Mesenchymal stem cell (in vitro differentiated cells and primary cell): ENCODE measurements at regions not wholly inside any gene's neighbourhood (a gene's known extent, or its start where the extent isn't known, plus 50 kb on each side); places are given as distances from the start of the nearest gene placed in this dataset.

ENCODE experiments used
- DNase-seq: peaks from one replicate; pipeline ENCODE4 v3.0.0-alpha.2; 2013
- H2AFZ ChIP-seq: one replicate; pipeline ENCODE4 v1.6.1; 2013; ENCODE audit warnings: low read depth, mild to moderate bottlenecking, control low read depth, inconsistent platforms, low read length, moderate library complexity
- H2AK5ac ChIP-seq: 2 replicates; pipeline ENCODE4 v1.6.1; 2013; ENCODE audit warnings: low read length, moderate library complexity, mild to moderate bottlenecking, inconsistent platforms; ENCODE audit not compliant: severe bottlenecking
- H2BK120ac ChIP-seq: one replicate; pipeline ENCODE4 v1.6.1; 2013; ENCODE audit warnings: low read depth, mild to moderate bottlenecking, inconsistent platforms, low read length, moderate library complexity
- H2BK12ac ChIP-seq, 2 experiments: one replicate each; pipeline ENCODE4 v1.6.1; 2013; ENCODE audit warnings: inconsistent platforms in 2 of 2, low read length in 2 of 2, mild to moderate bottlenecking in 2 of 2, moderate library complexity in 2 of 2, control low read depth in 1 of 2
- H2BK15ac ChIP-seq: one replicate; pipeline ENCODE4 v1.6.1; 2013; ENCODE audit warnings: mild to moderate bottlenecking, low read depth, inconsistent platforms; ENCODE audit not compliant: poor library complexity, severe bottlenecking
- H2BK5ac ChIP-seq: 2 replicates; pipeline ENCODE4 v1.6.1; 2013; ENCODE audit warnings: low read depth, mild to moderate bottlenecking, low read length, control low read depth, inconsistent platforms; ENCODE audit not compliant: poor library complexity, severe bottlenecking
- H3K14ac ChIP-seq, 2 experiments: one replicate each; pipeline ENCODE4 v1.6.1; 2013; ENCODE audit warnings: inconsistent platforms in 2 of 2, low read length in 2 of 2, control low read depth in 1 of 2, mild to moderate bottlenecking in 1 of 2, moderate library complexity in 1 of 2
- H3K18ac ChIP-seq, 2 experiments: one replicate each; pipeline ENCODE4 v1.6.1; 2013; ENCODE audit warnings: inconsistent platforms in 2 of 2, low read length in 2 of 2, control low read depth in 1 of 2, low read depth in 1 of 2, mild to moderate bottlenecking in 1 of 2
- H3K23ac ChIP-seq, 2 experiments: one replicate each; pipeline ENCODE4 v1.6.1; 2013; ENCODE audit warnings: inconsistent platforms in 2 of 2, low read length in 2 of 2, mild to moderate bottlenecking in 2 of 2, moderate library complexity in 2 of 2, control low read depth in 1 of 2
- H3K27ac ChIP-seq: 2 replicates; pipeline ENCODE4 v1.5.1; 2013; ENCODE audit warnings: mild to moderate bottlenecking, moderate library complexity, low read length, control low read depth, inconsistent platforms; ENCODE audit not compliant: poor library complexity, severe bottlenecking
- H3K27me3 ChIP-seq, 2 experiments: 2 replicates each; pipeline versions ENCODE4 v1.6.1 to v1.7.0; 2013; ENCODE audit warnings: low read length in 2 of 2, mild to moderate bottlenecking in 2 of 2, moderate library complexity in 2 of 2, control low read depth in 1 of 2, inconsistent platforms in 1 of 2; ENCODE audit not compliant: control insufficient read depth in 1 of 2, insufficient read depth in 1 of 2
- H3K36me3 ChIP-seq, 2 experiments: 2 replicates each; pipeline versions ENCODE4 v1.6.1 to v1.7.0; 2013; ENCODE audit warnings: low read length in 2 of 2, control low read depth in 1 of 2, inconsistent platforms in 1 of 2, low read depth in 1 of 2, mild to moderate bottlenecking in 1 of 2; ENCODE audit not compliant: insufficient read depth in 2 of 2, control insufficient read depth in 1 of 2
- H3K4ac ChIP-seq, 2 experiments: one replicate each; pipeline ENCODE4 v1.6.1; 2013; ENCODE audit warnings: inconsistent platforms in 2 of 2, low read length in 2 of 2, mild to moderate bottlenecking in 2 of 2, moderate library complexity in 2 of 2, control low read depth in 1 of 2, low read depth in 1 of 2
- H3K4me1 ChIP-seq: 2 replicates; pipeline ENCODE4 v1.6.1; 2013; ENCODE audit warnings: low read depth, low read length, control low read depth; ENCODE audit not compliant: control insufficient read depth, insufficient read depth
- H3K4me2 ChIP-seq: 2 replicates; pipeline ENCODE4 v1.6.1; 2013; ENCODE audit warnings: low read length, mild to moderate bottlenecking, inconsistent platforms; ENCODE audit not compliant: poor library complexity, severe bottlenecking
- H3K4me3 ChIP-seq, 2 experiments: 2 replicates each; pipeline versions ENCODE4 v1.5.1 to v1.7.0; 2013; ENCODE audit warnings: low read length in 2 of 2, mild to moderate bottlenecking in 2 of 2, control low read depth in 1 of 2, low read depth in 1 of 2; ENCODE audit not compliant: insufficient read depth in 1 of 2
- H3K79me1 ChIP-seq: replicated peaks from 2 replicates; pipeline ENCODE4 v1.6.1; 2013; ENCODE audit warnings: mild to moderate bottlenecking, control low read depth, low read length, inconsistent platforms; ENCODE audit not compliant: poor library complexity, severe bottlenecking
- H3K9ac ChIP-seq: 2 replicates; pipeline ENCODE4 v1.7.0; 2013; ENCODE audit warnings: mild to moderate bottlenecking, low read length, moderate library complexity
- H3K9me3 ChIP-seq: 2 replicates; pipeline ENCODE4 v1.7.0; 2013; ENCODE audit warnings: mild to moderate bottlenecking, low read length; ENCODE audit not compliant: control insufficient read depth
- H4K8ac ChIP-seq: one replicate; pipeline ENCODE4 v1.6.1; 2013; ENCODE audit warnings: inconsistent platforms, mild to moderate bottlenecking, low read length, moderate library complexity
- H4K91ac ChIP-seq: one replicate; pipeline ENCODE4 v1.6.1; 2013; ENCODE audit warnings: mild to moderate bottlenecking, low read length, inconsistent platforms
- WGBS: methylation state at CpG from one replicate; pipeline ENCODE4 v1.1.7; 2013; ENCODE audit warnings: mixed read lengths; 5-methylcytosine and 5-hydroxymethylcytosine counted together

GRCh38 chr15:70196372-70197316, 98.9 kb upstream of the TLE3 start:
- DNase-seq: peak; percentile 87
- H3K23ac ChIP-seq: no peak overlapping the region
- H2AFZ ChIP-seq: no peak overlapping the region
- H3K27me3 ChIP-seq: peaks cover 0 to 56% of the 10 kb centered on the region in 2 experiments
- H3K27ac ChIP-seq: peak overlapping the region; percentile 87
- H4K91ac ChIP-seq: peak overlapping the region; percentile 58
- no peaks in the 10 kb centered on the region for H3K79me1 ChIP-seq
- peaks cover 29% of the 10 kb centered on the region for H3K4me1 ChIP-seq
- peak overlapping the region; percentile 83 to 98 for H2BK12ac ChIP-seq
- WGBS: 53% methylated on average over 21 of the region's 21 CpGs
- no peak overlapping the region for H2BK120ac ChIP-seq
- H2BK5ac ChIP-seq: peak overlapping the region; percentile 74
- H3K14ac ChIP-seq: no peak overlapping the region
- peak overlapping the region; percentile 37 for H2AK5ac ChIP-seq
- H3K36me3 ChIP-seq: no peaks in the 10 kb centered on the region
- H3K4me3 ChIP-seq: no peak overlapping the region
- H3K4me2 ChIP-seq: no peak overlapping the region
- peak overlapping the region; percentile 35 to 78 for H3K4ac ChIP-seq
- H3K9me3 ChIP-seq: peaks cover 9% of the 10 kb centered on the region
- peak overlapping the region; percentile 60 to 79 for H3K18ac ChIP-seq
- peak overlapping the region; percentile 78 for H2BK15ac ChIP-seq
- no peak overlapping the region for H3K9ac ChIP-seq
- H4K8ac ChIP-seq: no peak overlapping the region

DNA sequence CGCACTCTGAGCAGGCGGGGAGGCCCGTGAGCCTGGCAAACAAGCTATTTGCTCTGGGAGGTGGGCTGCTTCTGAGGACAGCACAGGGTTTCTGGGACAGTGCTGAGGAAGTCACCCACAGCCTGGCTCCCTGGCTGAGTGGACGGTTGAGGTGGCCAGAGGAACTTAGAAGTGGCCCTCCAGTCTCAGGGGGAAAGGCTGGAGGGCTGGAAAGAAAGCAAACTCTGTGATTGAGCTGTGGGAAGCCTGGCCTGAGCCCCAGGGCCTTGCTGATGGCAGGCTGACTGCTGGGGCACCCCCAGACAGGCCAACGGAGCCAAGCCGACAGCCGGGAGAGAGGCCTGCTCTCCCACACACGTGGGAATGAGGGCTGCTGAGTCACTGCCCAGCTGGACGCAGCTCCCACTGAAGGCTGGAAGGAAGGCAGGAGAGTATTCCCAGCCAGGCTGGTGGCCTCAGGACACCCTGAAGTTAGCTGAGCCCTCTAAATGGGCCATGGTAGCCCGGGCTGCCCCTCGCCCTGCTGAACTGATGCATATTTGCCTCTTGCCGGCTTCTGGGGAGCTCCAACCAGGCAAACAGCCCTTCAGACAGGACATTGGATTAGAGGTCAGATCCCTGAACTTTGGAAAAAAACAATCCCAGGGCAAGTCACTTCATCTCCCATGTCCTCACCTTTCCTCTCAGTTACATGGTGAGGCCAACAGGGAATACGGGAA, 98.0 kb upstream of the TLE3 start:
- Histone ChIP-seq H3K27me3 (peaks cover 0 to 51% of the 10 kb centered on the region in 2 experiments), H3K14ac (peak overlapping the region in 1 of 2 experiments; percentile 82), H2BK120ac (peak overlapping the region; percentile 68), H3K36me3 (no peaks in the 10 kb centered on the region), H3K18ac (peak overlapping the region; percentile 62 to 97), H3K9me3 (peaks cover 17% of the 10 kb centered on the region), H3K9ac (peak overlapping the region; percentile 41), H2BK15ac (peak overlapping the region; percentile 78), H3K27ac (peak overlapping the region; percentile 87), H2AK5ac (peak overlapping the region; percentile 37), H2BK12ac (peak overlapping the region; percentile 94 to 98), H3K4ac (peak overlapping the region; percentile 85 to 92), H3K4me2 (no peak overlapping the region), H4K8ac (peak overlapping the region; percentile 82), H2AFZ (peak overlapping the region; percentile 36), H2BK5ac (peak overlapping the region; percentile 83), H3K4me3 (no peak overlapping the region), H3K23ac (no peak overlapping the region), H3K79me1 (no peaks in the 10 kb centered on the region), H3K4me1 (peaks cover 32% of the 10 kb centered on the region), H4K91ac (peak overlapping the region; percentile 84)
- DNase-seq: peak; percentile 91
- 47% methylated on average over 13 of the region's 13 CpGs for whole genome bisulfite sequencing

DNA sequence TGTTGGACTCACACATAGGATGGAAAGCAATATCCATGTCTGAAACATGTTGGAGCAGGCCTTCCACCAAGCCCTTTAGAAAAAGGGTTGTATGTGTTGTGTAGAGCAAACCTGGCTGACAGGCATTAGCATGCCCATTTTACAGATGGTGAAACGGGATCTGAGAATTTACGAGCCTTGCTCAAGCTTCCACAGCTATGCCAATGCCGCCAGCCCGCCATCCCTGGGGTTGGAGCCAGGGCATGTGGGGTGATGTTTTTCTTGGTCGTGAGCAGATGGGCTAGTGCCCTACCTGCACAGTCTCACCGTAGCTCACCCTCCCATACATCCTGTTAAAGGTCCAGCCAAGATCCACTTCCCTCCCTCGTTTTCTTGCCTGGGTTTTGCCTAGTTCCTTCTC, 97.5 kb upstream of the TLE3 start:
- Histone ChIP-seq H2BK15ac (peak overlapping the region; percentile 66), H3K4me1 (peaks cover 32% of the 10 kb centered on the region), H2BK120ac (peak overlapping the region; percentile 29), H3K9ac (peak overlapping the region; percentile 41), H2BK12ac (peak overlapping the region; percentile 94 to 98), H3K27ac (peak overlapping the region; percentile 87), H3K14ac (peak overlapping the region in 1 of 2 experiments; percentile 82), H2AFZ (peak overlapping the region; percentile 36), H3K36me3 (no peaks in the 10 kb centered on the region), H3K79me1 (no peaks in the 10 kb centered on the region), H3K4me2 (no peak overlapping the region), H3K23ac (no peak overlapping the region), H2AK5ac (peak overlapping the region; percentile 25), H4K8ac (peak overlapping the region; percentile 82), H4K91ac (peak overlapping the region; percentile 84), H3K4me3 (no peak overlapping the region), H3K4ac (peak overlapping the region; percentile 85 to 92), H3K18ac (peak overlapping the region; percentile 62 to 97), H2BK5ac (peak overlapping the region; percentile 83), H3K27me3 (peaks cover 0 to 45% of the 10 kb centered on the region in 2 experiments), H3K9me3 (peaks cover 17% of the 10 kb centered on the region)
- no peak for DNase-seq
- 91% methylated on average over 6 of the region's 7 CpGs for WGBS

GRCh38 chr15:70194266-70194665, 96.5 kb upstream of the TLE3 start:
- no peak for DNase-seq
- Histone ChIP-seq H4K91ac (peak overlapping the region; percentile 21), H2BK12ac (no peak overlapping the region), H3K9ac (no peak overlapping the region), H3K4me3 (no peak overlapping the region), H3K18ac (no peak overlapping the region), H3K79me1 (no peaks in the 10 kb centered on the region), H2BK5ac (no peak overlapping the region), H2AK5ac (peak overlapping the region; percentile 43), H3K36me3 (no peaks in the 10 kb centered on the region), H4K8ac (no peak overlapping the region), H3K4me1 (peaks cover 32% of the 10 kb centered on the region), H3K27me3 (peaks cover under 1 to 48% of the 10 kb centered on the region in 2 experiments), H3K9me3 (peaks cover 17% of the 10 kb centered on the region), H3K14ac (no peak overlapping the region), H3K27ac (no peak overlapping the region), H2BK120ac (peak overlapping the region; percentile 3), H2BK15ac (peak overlapping the region; percentile 54), H3K23ac (no peak overlapping the region), H3K4ac (no peak overlapping the region), H3K4me2 (no peak overlapping the region), H2AFZ (no peak overlapping the region)
- 93% methylated on average over 5 of the region's 5 CpGs for WGBS
